Panc1 (cell line): ENCODE measurements at regions not wholly inside any gene's neighbourhood (a gene's known extent, or its start where the extent isn't known, plus 50 kb on each side); places are given as distances from the start of the nearest gene placed in this dataset.

ENCODE experiments used
- ATAC-seq: fragments of 200-7000 bp; cut with Tn5 transposase; 2 replicates; pipeline ENCODE4 v1.9.1; 2020; ENCODE audit warnings: mild to moderate bottlenecking, moderate library complexity
- BruUV-seq: library from RNA; stranded (reverse); fragments of 400-500 nt; replicated peaks from 2 replicates; lab custom pipeline; 2021; lab: Mats Ljungman, UMichigan
- CTCF ChIA-PET: fragments of 300-600 bp; sonication (Branson Sonifier 250); formaldehyde crosslinking; loops from one replicate; lab custom pipeline; 2022; ENCODE audit warnings: antibody characterized with exemption; lab: Charles Lee
- POLR2A ChIA-PET: fragments of 300-600 bp; sonication (Branson Sonifier 250); formaldehyde crosslinking; loops from one replicate; lab custom pipeline; 2022; ENCODE audit warnings: antibody characterized with exemption; lab: Charles Lee
- DNase-seq: peaks from one replicate; pipeline ENCODE4 v3.0.0-alpha.2; 2010; ENCODE audit warnings: low read depth, low spot score
- H3K27ac ChIP-seq: 2 replicates; pipeline ENCODE4 v1.5.1; 2011; ENCODE audit warnings: mild to moderate bottlenecking, low read length, inconsistent platforms
- H3K27me3 ChIP-seq: fragments of 200-500 bp; sonication (Bioruptor generic); 2 replicates; pipeline ENCODE4 v1.6.0; 2014; ENCODE audit warnings: low read length, inconsistent platforms; ENCODE audit not compliant: control insufficient read depth, insufficient read depth
- H3K36me3 ChIP-seq: fragments of 200-500 bp; sonication (Bioruptor generic); 2 replicates; pipeline ENCODE4 v1.5.1; 2014; ENCODE audit warnings: inconsistent platforms, mild to moderate bottlenecking, low read length, moderate library complexity; ENCODE audit not compliant: control insufficient read depth, insufficient read depth
- H3K4me1 ChIP-seq: 2 replicates; pipeline ENCODE4 v1.5.1; 2011; ENCODE audit warnings: inconsistent platforms, mild to moderate bottlenecking, low read length, moderate library complexity; ENCODE audit not compliant: control insufficient read depth, insufficient read depth
- H3K4me3 ChIP-seq, 2 experiments: 2 replicates each; pipeline ENCODE4 v1.5.1; 2011 to 2012; ENCODE audit warnings: low read depth in 2 of 2, low read length in 2 of 2, mild to moderate bottlenecking in 2 of 2, inconsistent platforms in 1 of 2, moderate library complexity in 1 of 2
- H3K9me3 ChIP-seq: fragments of 200-500 bp; sonication (Bioruptor generic); 2 replicates; pipeline ENCODE4 v1.5.1; 2014; ENCODE audit warnings: low read depth, mild to moderate bottlenecking, inconsistent platforms, low read length, moderate library complexity; ENCODE audit not compliant: control insufficient read depth, insufficient read depth
- CTCF ChIP-seq: fragments of 450-650 bp; IDR thresholded peaks from 2 replicates; pipeline ENCODE4 v1.5.1; 2017; ENCODE audit warnings: mild to moderate bottlenecking
- POLR2AphosphoS5 ChIP-seq: IDR thresholded peaks from 2 replicates; pipeline ENCODE4 v1.6.1; 2012; ENCODE audit warnings: mild to moderate bottlenecking, low read depth, low read length, moderate library complexity
- REST ChIP-seq, 2 experiments: IDR thresholded peaks; 2 replicates each; pipeline ENCODE4 v1.6.1; 2011 to 2012; ENCODE audit warnings: low read depth in 2 of 2, control low read depth in 1 of 2, low read length in 1 of 2, mild to moderate bottlenecking in 1 of 2, moderate library complexity in 1 of 2; ENCODE audit not compliant: insufficient read depth in 1 of 2
- SIN3A ChIP-seq: IDR thresholded peaks from 2 replicates; pipeline ENCODE4 v1.6.1; 2012; ENCODE audit warnings: low read depth, mild to moderate bottlenecking, low read length, moderate library complexity, borderline replicate concordance; ENCODE audit not compliant: insufficient read depth
- TCF7L2 ChIP-seq: IDR thresholded peaks from 2 replicates; pipeline ENCODE4 v1.6.1; 2011; ENCODE audit warnings: mild to moderate bottlenecking, low read depth, low read length, inconsistent platforms
- in situ Hi-C: cut with HindIII; loops from 2 replicates; pipeline ENCODE4 v1.10.0; 2016; ENCODE audit warnings: low sequenced_read_pairs, low pct_unique_long_range_greater_than_20kb
- intact Hi-C: fragments of 100-400 bp; cut with micrococcal nuclease; formaldehyde crosslinking; loops from one replicate; pipeline ENCODE4 v1.10.0; 2022; ENCODE audit not compliant: unreplicated experiment

GRCh38 chr14:55773312-55773711, 193.3 kb downstream of the KTN1 start:
- ChIA-PET POLR2A (no interaction called here), CTCF (no interaction called here)
- H3K9me3 ChIP-seq, result no peaks in the 10 kb centered on the region
- ATAC-seq, result no peak
- H3K27ac ChIP-seq, result no peak overlapping the region
- H3K36me3 ChIP-seq, result no peaks in the 10 kb centered on the region
- H3K27me3 ChIP-seq, result no peaks in the 10 kb centered on the region
- no peak overlapping the region for H3K4me3 ChIP-seq
- DNase-seq, result no peak
- in situ Hi-C loops, result no loop called here
- H3K4me1 ChIP-seq, result no peaks in the 10 kb centered on the region
- intact Hi-C loops, result no loop called here
- no TSS peak for BruUV-seq
- no peak for TF ChIP-seq REST (IDR thresholded peaks at IDR 0.05; ENCODE audit: insufficient read depth in 1 of 2, low read depth in 2 of 2, low read length in 1 of 2)
- no peak for TF ChIP-seq TCF7L2
- no peak for TF ChIP-seq CTCF
- no peak for TF ChIP-seq POLR2AphosphoS5
- TF ChIP-seq SIN3A, result no peak

- BruUV-seq, result no TSS peak
- H3K4me3 ChIP-seq, result no peak overlapping the region
- CTCF ChIA-PET, result no interaction called here
- no peak overlapping the region for H3K27ac ChIP-seq
- H3K4me1 ChIP-seq, result no peaks in the 10 kb centered on the region
- H3K27me3 ChIP-seq, result no peaks in the 10 kb centered on the region
- no peaks in the 10 kb centered on the region for H3K9me3 ChIP-seq
- in situ Hi-C loops, result no loop called here
- intact Hi-C loops, result no loop called here
- TF ChIP-seq POLR2AphosphoS5 (no peak), REST (IDR thresholded peaks at IDR 0.05; ENCODE audit: insufficient read depth in 1 of 2, low read depth in 2 of 2, low read length in 1 of 2) (no peak), SIN3A (no peak), TCF7L2 (no peak), CTCF (no peak)
- POLR2A ChIA-PET, result no interaction called here
- DNase-seq (no peak), ATAC-seq (no peak)
- H3K36me3 ChIP-seq, result no peaks in the 10 kb centered on the region
These were observed 194.1 kb downstream of the KTN1 start for GRCh38 chr14:55773984-55774545.
